H1 (cell line): ENCODE measurements at regions not wholly inside any gene's neighbourhood (a gene's known extent, or its start where the extent isn't known, plus 50 kb on each side); places are given as distances from the start of the nearest gene placed in this dataset.

Experiments
- CTCF ChIA-PET: fragments of 300-600 bp; sonication (Branson Sonifier 250); formaldehyde crosslinking; loops from one replicate; lab custom pipeline; 2021; ENCODE audit not compliant: partially characterized antibody; lab: Charles Lee
- POLR2A ChIA-PET: fragments of 300-600 bp; sonication (Branson Sonifier 250); formaldehyde crosslinking; loops from one replicate; lab custom pipeline; 2021; ENCODE audit warnings: inconsistent platforms; ENCODE audit not compliant: partially characterized antibody; lab: Charles Lee
- DNase-seq, 2 experiments: peaks; one replicate each; pipeline versions ENCODE4 v3.0.0 to v3.0.0-alpha.2; 2010 to 2022; ENCODE audit warnings: low spot score in 2 of 2, low read depth in 1 of 2, mixed read lengths in 1 of 2
- FAIRE-seq: peaks from 2 replicates; lab custom pipeline; 2011; peaks lifted over from hg19 to GRCh38; lab: Jason Lieb, UNC
- H2AFZ ChIP-seq: 2 replicates; pipeline ENCODE4 v1.8.1; 2012; ENCODE audit warnings: low read length, inconsistent platforms
- H2AK5ac ChIP-seq: 2 replicates; pipeline ENCODE4 v1.6.1; 2013; ENCODE audit warnings: low read depth, low read length
- H2BK120ac ChIP-seq: replicated peaks from 2 replicates; pipeline ENCODE3; 2013; ENCODE audit warnings: low read depth, low read length, inconsistent platforms
- H2BK12ac ChIP-seq: 2 replicates; pipeline ENCODE4 v1.6.1; 2013; ENCODE audit warnings: low read depth, low read length
- H2BK15ac ChIP-seq: 2 replicates; pipeline ENCODE4 v1.6.1; 2013; ENCODE audit warnings: low read length
- H2BK20ac ChIP-seq: 2 replicates; pipeline ENCODE4 v1.6.1; 2013; ENCODE audit warnings: low read length
- H2BK5ac ChIP-seq: 2 replicates; pipeline ENCODE4 v1.6.1; 2013; ENCODE audit warnings: low read depth, low read length
- H3K14ac ChIP-seq: 2 replicates; pipeline ENCODE4 v1.6.1; 2013; ENCODE audit warnings: inconsistent platforms; ENCODE audit not compliant: insufficient read length
- H3K18ac ChIP-seq: 2 replicates; pipeline ENCODE4 v1.6.1; 2013; ENCODE audit warnings: low read length; ENCODE audit errors: extremely low read depth
- H3K23ac ChIP-seq: 2 replicates; pipeline ENCODE4 v1.6.1; 2013; ENCODE audit warnings: inconsistent platforms; ENCODE audit not compliant: insufficient read length
- H3K23me2 ChIP-seq: 2 replicates; pipeline ENCODE4 v1.6.1; 2013; ENCODE audit warnings: low read depth, low read length
- H3K27ac ChIP-seq: 2 replicates; pipeline ENCODE4 v1.6.1; 2011; ENCODE audit warnings: low read depth, low read length, inconsistent platforms
- H3K27me3 ChIP-seq, 4 experiments: replicated peaks in 1 of 4; 1 replicate in 1 of 4; 2 replicates in 3 of 4; pipeline versions ENCODE4 v1.6.1 to v1.8.1; 2011 to 2013; ENCODE audit warnings: low read length in 3 of 4, mild to moderate bottlenecking in 3 of 4, inconsistent platforms in 2 of 4, mixed read lengths in 2 of 4, moderate library complexity in 1 of 4; ENCODE audit not compliant: control insufficient read depth in 3 of 4, insufficient read depth in 3 of 4; ENCODE audit errors: extremely low read depth in 1 of 4
- H3K36me3 ChIP-seq, 4 experiments: 2 replicates each; pipeline versions ENCODE4 v1.6.1 to v1.8.1; 2011 to 2013; ENCODE audit warnings: mild to moderate bottlenecking in 4 of 4, low read length in 3 of 4, moderate library complexity in 2 of 4, control low read depth in 1 of 4, inconsistent platforms in 1 of 4; ENCODE audit not compliant: insufficient read depth in 4 of 4, control insufficient read depth in 2 of 4
- H3K4ac ChIP-seq: replicated peaks from 2 replicates; pipeline ENCODE3; 2013; ENCODE audit warnings: low read length, low read depth, mixed read lengths, inconsistent platforms; ENCODE audit not compliant: insufficient read length
- H3K4me1 ChIP-seq, 4 experiments: replicated peaks in 1 of 4; 1 replicate in 1 of 4; 2 replicates in 3 of 4; pipeline versions ENCODE4 v1.6.1 to v1.8.1; 2011 to 2013; ENCODE audit warnings: low read length in 3 of 4, inconsistent platforms in 2 of 4, mixed read lengths in 1 of 4; ENCODE audit not compliant: insufficient read depth in 4 of 4, control insufficient read depth in 3 of 4
- H3K4me2 ChIP-seq, 2 experiments: 2 replicates each; pipeline versions ENCODE4 v1.6.1 to v1.8.1; 2011 to 2013; ENCODE audit warnings: low read depth in 2 of 2, low read length in 2 of 2, control low read depth in 1 of 2, inconsistent platforms in 1 of 2, mild to moderate bottlenecking in 1 of 2; ENCODE audit not compliant: insufficient read depth in 1 of 2
- H3K4me3 ChIP-seq, 4 experiments: fragments of 200-600, 300-600 bp in 1 of 4; sonication (generic), shearing (Covaris generic), sonication (Bioruptor Twin) in 1 of 4; 2 replicates each; pipeline versions ENCODE4 v1.5.1 to v1.8.1; 2011 to 2016; ENCODE audit warnings: low read length in 4 of 4, low read depth in 3 of 4, control low read depth in 2 of 4, inconsistent platforms in 2 of 4, mild to moderate bottlenecking in 2 of 4, mixed read lengths in 1 of 4, moderate library complexity in 1 of 4; ENCODE audit not compliant: insufficient read depth in 2 of 4; ENCODE audit errors: extremely low read depth in 1 of 4
- H3K56ac ChIP-seq: replicated peaks from 2 replicates; pipeline ENCODE3; 2013; ENCODE audit warnings: low read depth, mild to moderate bottlenecking, mixed read lengths, low read length, inconsistent platforms; ENCODE audit not compliant: insufficient read length
- H3K79me1 ChIP-seq: 2 replicates; pipeline ENCODE4 v1.6.1; 2013; ENCODE audit warnings: low read depth, low read length, control low read depth
- H3K79me2 ChIP-seq, 2 experiments: 2 replicates each; pipeline versions ENCODE4 v1.6.1 to v1.8.1; 2012 to 2013; ENCODE audit warnings: low read length in 2 of 2, mild to moderate bottlenecking in 2 of 2, inconsistent platforms in 1 of 2; ENCODE audit not compliant: insufficient read depth in 2 of 2, control insufficient read depth in 1 of 2
- H3K9ac ChIP-seq, 4 experiments: replicated peaks in 1 of 4; 1 replicate in 1 of 4; 2 replicates in 3 of 4; pipeline versions ENCODE4 v1.6.1 to v1.8.1; 2011 to 2013; ENCODE audit warnings: low read depth in 3 of 4, low read length in 3 of 4, control low read depth in 2 of 4, mild to moderate bottlenecking in 2 of 4, moderate library complexity in 2 of 4, inconsistent platforms in 1 of 4; ENCODE audit errors: extremely low read depth in 1 of 4
- H3K9me3 ChIP-seq, 2 experiments: 2 replicates each; pipeline versions ENCODE4 v1.6.1 to v1.8.1; 2012 to 2013; ENCODE audit warnings: mild to moderate bottlenecking in 2 of 2, moderate library complexity in 2 of 2, control low read depth in 1 of 2, inconsistent platforms in 1 of 2, low read depth in 1 of 2, low read length in 1 of 2, mixed read lengths in 1 of 2; ENCODE audit not compliant: insufficient read depth in 2 of 2
- H4K20me1 ChIP-seq, 2 experiments: replicated peaks in 1 of 2; 2 replicates each; pipeline versions ENCODE3 to v1.8.1; 2011 to 2013; ENCODE audit warnings: inconsistent platforms in 2 of 2, low read length in 2 of 2, mild to moderate bottlenecking in 1 of 2; ENCODE audit not compliant: insufficient read depth in 2 of 2, control insufficient read depth in 1 of 2
- H4K5ac ChIP-seq: 2 replicates; pipeline ENCODE4 v1.6.1; 2013; ENCODE audit warnings: low read length, low read depth, mixed read lengths, inconsistent platforms; ENCODE audit not compliant: insufficient read length
- H4K8ac ChIP-seq: 2 replicates; pipeline ENCODE4 v1.8.0; 2013; ENCODE audit warnings: mild to moderate bottlenecking, moderate library complexity, low read length, inconsistent platforms; ENCODE audit not compliant: insufficient read depth; ENCODE audit errors: extremely low read depth
- H4K91ac ChIP-seq: replicated peaks from 2 replicates; pipeline ENCODE3; 2013; ENCODE audit warnings: low read length, mixed read lengths, inconsistent platforms; ENCODE audit not compliant: insufficient read length
- EGR1 ChIP-seq: IDR thresholded peaks from 2 replicates; pipeline ENCODE4 v1.6.1; 2011; ENCODE audit warnings: low read depth, low read length, borderline replicate concordance
- EP300 ChIP-seq, 2 experiments: IDR thresholded peaks; 1 replicate in 1 of 2; 2 replicates in 1 of 2; pipeline ENCODE4 v1.6.1; 2011 to 2012; ENCODE audit warnings: low read depth in 2 of 2, low read length in 2 of 2, mild to moderate bottlenecking in 2 of 2, borderline replicate concordance in 1 of 2, inconsistent platforms in 1 of 2, moderate library complexity in 1 of 2
- GABPA ChIP-seq: IDR thresholded peaks from 2 replicates; pipeline ENCODE4 v1.6.1; 2011; ENCODE audit warnings: mild to moderate bottlenecking, low read length, moderate library complexity, borderline replicate concordance; ENCODE audit not compliant: insufficient read depth
- JUND ChIP-seq: IDR thresholded peaks from 2 replicates; pipeline ENCODE4 v1.6.1; 2011; ENCODE audit warnings: mild to moderate bottlenecking, improper control_type of control experiment, low read length
- KDM4A ChIP-seq: IDR thresholded peaks from one replicate; pipeline ENCODE4 v1.7.1; 2012; ENCODE audit warnings: low read depth, mild to moderate bottlenecking, moderate library complexity, low read length, inconsistent platforms; ENCODE audit not compliant: severe bottlenecking
- SIN3A ChIP-seq, 2 experiments: IDR thresholded peaks in 1 of 2; conservative IDR thresholded peaks in 1 of 2; 2 replicates each; pipeline ENCODE4 v1.6.1; 2011 to 2012; ENCODE audit warnings: low read length in 2 of 2, improper control_type of control experiment in 1 of 2, low read depth in 1 of 2, mild to moderate bottlenecking in 1 of 2
- SIRT6 ChIP-seq: IDR thresholded peaks from one replicate; pipeline ENCODE4 v1.7.1; 2012; ENCODE audit warnings: low read length, inconsistent platforms
- SIX5 ChIP-seq: IDR thresholded peaks from 2 replicates; pipeline ENCODE4 v1.6.1; 2011; ENCODE audit warnings: mild to moderate bottlenecking, low read depth, low read length
- TEAD4 ChIP-seq: IDR thresholded peaks from 2 replicates; pipeline ENCODE4 v1.6.1; 2012; ENCODE audit warnings: low read depth, low read length, inconsistent platforms, mixed read lengths
- WGBS, 2 experiments: shearing (Covaris generic) in 1 of 2; methylation state at CpG; one replicate each; pipeline versions ENCODE4 v1.1.6 to v1.1.7; 2013 to 2015; ENCODE audit warnings: low lambda C conversion rate in 2 of 2, mixed read lengths in 2 of 2, inconsistent platforms in 1 of 2, low coverage in 1 of 2, missing lambda C conversion rate in 1 of 2; ENCODE audit not compliant: insufficient replicate concordance in 2 of 2, insufficient coverage in 1 of 2, insufficient read length in 1 of 2; ENCODE audit errors: extremely low coverage in 1 of 2, missing lambda C conversion rate in 1 of 2; 5-methylcytosine and 5-hydroxymethylcytosine counted together

GRCh38 chr2:7744827-7745226 is 827.6 kb downstream of the RNF144A start:
- no peak for FAIRE-seq
- TF ChIP-seq SIRT6: no peak
- no peak for TF ChIP-seq SIN3A (conservative IDR thresholded peaks at IDR 0.05 in 1 of 2, IDR thresholded peaks at IDR 0.05 in 1 of 2; ENCODE audit: low read depth in 1 of 2, low read length in 2 of 2)
- TF ChIP-seq EP300 (IDR thresholded peaks at IDR 0.05; ENCODE audit: borderline replicate concordance in 1 of 2, low read depth in 2 of 2, low read length in 2 of 2): no peak
- no peak for TF ChIP-seq SIX5
- no peak for TF ChIP-seq GABPA
- TF ChIP-seq EGR1: no peak
- no peak for TF ChIP-seq TEAD4
- TF ChIP-seq KDM4A: no peak
- no peak for TF ChIP-seq JUND

More at GRCh38 chr2:7744827-7745226, 827.6 kb downstream of the RNF144A start:
- H3K9ac ChIP-seq: no peak overlapping the region
- no peaks in the 10 kb centered on the region for H3K79me1 ChIP-seq
- H3K4ac ChIP-seq: no peak overlapping the region
- no peaks in the 10 kb centered on the region for H4K20me1 ChIP-seq
- no peak overlapping the region for H2BK20ac ChIP-seq
- ChIA-PET POLR2A (no interaction called here), CTCF (interaction anchor here (0.6 to 0.8 kb wide), 2 partner anchors 38 to 301 kb away, joined by 3 to 4 read pairs; no protein-coding TSS in a partner anchor)
- no peak overlapping the region for H3K4me2 ChIP-seq
- H3K27ac ChIP-seq: no peak overlapping the region
- peaks cover 0 to 3% (median 2%) of the 10 kb centered on the region in 4 experiments; a peak in 2 of 7 replicates for H3K4me1 ChIP-seq
- H3K18ac ChIP-seq: no peak overlapping the region
- no peak overlapping the region for H3K4me3 ChIP-seq
- H3K23ac ChIP-seq: no peak overlapping the region
- H4K5ac ChIP-seq: no peak overlapping the region
- no peak overlapping the region for H4K8ac ChIP-seq
- H2BK12ac ChIP-seq: no peak overlapping the region
- no peaks in the 10 kb centered on the region for H3K27me3 ChIP-seq
- H3K36me3 ChIP-seq: no peaks in the 10 kb centered on the region
- no peaks in the 10 kb centered on the region for H3K23me2 ChIP-seq
- H3K56ac ChIP-seq: no peak overlapping the region
- no peak overlapping the region for H2BK15ac ChIP-seq
- 0 out of 4 replicates have a peak, but pooled peaks cover 0 to 3% of the 10 kb centered on the region in 2 experiments for H3K9me3 ChIP-seq
- no peak for DNase-seq
- H2AK5ac ChIP-seq: no peak overlapping the region; the same call in 1 of the 2 replicates
- no peak overlapping the region for H2BK120ac ChIP-seq
- no peak overlapping the region for H2BK5ac ChIP-seq
- H3K79me2 ChIP-seq: no peaks in the 10 kb centered on the region
- WGBS, 2 experiments: 90 to 100% methylated on average over 1 to 5 of the region's 5 CpGs
- no peak overlapping the region for H2AFZ ChIP-seq
- no peak overlapping the region for H3K14ac ChIP-seq
- no peak overlapping the region for H4K91ac ChIP-seq
